ENCODE measurements at regions not wholly inside any gene's neighbourhood (a gene's known extent, or its start where the extent isn't known, plus 50 kb on each side); places are given as distances from the start of the nearest gene placed in this dataset.
A peak's percentile ranks its signal among the peaks of the same experiment; 100 is the strongest.

DNA sequence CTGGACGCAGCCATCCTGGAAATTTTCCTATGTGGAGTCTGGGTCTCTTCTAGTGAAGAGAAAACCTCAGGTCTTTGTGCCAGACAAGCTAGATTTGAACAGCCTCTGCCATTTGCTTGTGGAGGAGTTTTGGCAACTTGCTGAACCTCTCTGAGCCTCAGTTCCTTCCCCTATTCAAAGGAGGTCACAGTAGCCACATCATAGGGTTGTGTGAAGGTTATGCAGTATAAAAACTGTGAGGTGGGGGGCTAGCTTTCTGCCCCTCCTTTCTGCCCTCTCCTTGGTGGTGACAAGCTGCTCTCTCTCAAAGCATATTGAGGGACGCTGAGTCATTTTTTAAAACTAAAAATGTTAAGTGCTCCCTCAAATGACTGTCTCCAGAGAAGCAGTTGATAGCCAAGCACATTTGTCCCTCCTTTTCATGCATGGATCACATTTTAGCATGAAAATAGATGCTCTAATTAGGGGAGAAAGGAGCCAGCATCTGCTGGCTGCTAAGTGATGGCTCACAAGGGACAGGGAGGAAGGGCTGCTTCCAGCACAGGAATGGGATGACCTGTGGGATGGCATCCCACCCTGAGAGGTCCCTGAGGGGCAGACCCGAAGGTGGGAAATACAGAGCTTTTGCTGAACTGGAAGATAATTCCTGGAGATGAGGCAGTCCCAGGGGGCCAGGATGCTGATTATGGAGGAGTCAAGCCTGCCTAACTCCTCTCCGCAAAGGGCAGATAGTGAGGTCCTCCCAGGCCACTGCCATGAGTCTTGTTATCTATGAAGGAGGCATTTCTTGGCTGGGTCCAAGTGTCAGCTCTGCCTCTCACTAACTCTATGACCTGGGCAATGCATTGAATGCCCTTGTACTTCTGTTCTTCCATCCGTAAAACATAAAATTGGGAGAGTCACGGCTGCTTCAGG, 218.8 kb downstream of the RAB11FIP4 start:
- peak; percentile 7 for DNase-seq

DNA sequence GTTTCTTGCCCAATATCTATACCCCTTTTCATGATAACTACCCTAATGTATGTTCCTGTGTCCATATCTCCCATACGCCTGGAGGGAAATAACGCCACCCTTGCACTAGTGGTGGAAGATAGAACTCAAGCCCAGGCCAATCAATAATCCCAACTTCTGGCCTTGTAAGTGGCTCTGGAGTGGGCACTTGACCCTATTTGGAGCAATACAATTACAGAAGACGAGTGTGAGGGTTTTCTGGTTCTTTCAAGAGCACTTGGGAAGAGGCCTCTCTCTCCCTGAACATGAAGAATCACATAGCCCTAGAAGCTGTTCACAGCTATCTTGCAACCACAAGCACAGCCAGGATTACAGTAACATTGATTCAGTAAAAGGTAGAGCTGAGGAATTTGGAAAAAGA, 217.9 kb downstream of the RAB11FIP4 start:
- DNase-seq, result peak; percentile 3

DNA sequence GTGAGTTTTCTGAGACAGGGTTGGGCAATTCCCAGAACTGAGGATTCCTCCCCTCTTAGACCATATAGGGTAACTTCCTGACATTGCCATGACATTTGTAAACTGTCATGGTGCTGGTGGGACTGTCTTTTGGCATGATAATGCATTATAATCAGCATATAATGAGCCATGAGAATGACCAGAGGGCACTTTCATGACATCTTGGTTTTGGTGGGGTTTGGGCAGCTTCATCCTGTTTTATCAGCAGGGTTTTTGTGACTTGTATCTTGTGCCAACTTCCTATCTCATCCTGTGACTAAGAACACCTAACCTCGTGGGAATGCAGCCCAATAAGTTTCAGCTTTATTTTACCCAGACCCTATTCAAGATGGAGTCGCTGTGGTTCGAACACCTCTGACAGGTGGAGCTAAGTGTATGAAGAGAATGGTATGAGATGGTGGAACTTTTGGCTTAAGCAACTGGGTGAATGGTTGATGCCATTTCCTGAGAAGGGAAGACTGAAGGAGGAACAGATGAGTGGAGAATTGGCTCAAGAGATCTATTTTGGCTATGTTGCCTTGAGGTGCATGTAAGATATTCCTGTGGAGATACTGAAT, 217.3 kb downstream of the RAB11FIP4 start:
- no peak for DNase-seq

DNA sequence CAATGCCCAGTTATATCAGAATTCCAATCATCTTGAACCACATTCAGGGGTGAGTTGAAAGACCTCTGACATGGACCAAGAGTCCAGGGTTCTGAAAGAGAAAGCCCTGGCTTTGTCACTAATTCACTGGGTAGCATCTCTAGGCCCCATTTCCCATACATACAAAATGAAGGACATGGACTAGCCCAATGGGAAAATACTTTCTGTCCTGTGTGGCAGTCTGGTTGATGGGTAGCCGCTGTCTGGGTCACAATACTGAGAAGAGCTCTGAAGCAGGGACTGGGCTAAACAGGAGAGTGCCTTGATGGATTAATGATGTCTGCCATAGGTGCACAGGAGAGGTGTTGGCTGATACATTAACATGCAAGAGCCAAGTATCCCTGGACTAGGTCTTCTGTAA, 214.3 kb downstream of the RAB11FIP4 start:
- no peak for DNase-seq

DNA sequence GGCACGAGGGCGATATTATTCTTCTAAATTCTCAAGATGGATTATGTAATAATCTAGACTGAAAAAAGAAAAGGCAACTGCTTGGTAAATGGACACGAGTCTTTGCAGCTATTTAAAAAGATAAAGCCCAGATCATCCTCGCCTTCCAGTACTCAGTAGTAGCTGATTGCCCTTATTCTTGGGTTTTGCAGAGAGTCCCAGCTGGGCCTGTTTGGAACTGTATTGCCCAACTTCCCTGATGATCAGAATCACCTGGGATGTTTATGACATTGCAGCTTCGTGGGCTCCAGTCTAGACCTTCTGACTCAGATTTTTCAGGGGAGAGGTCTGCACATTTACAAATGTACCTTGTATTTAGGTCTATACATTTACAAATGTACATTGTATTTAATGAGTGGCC, 213.5 kb downstream of the RAB11FIP4 start:
- DNase-seq, result no peak

DNA sequence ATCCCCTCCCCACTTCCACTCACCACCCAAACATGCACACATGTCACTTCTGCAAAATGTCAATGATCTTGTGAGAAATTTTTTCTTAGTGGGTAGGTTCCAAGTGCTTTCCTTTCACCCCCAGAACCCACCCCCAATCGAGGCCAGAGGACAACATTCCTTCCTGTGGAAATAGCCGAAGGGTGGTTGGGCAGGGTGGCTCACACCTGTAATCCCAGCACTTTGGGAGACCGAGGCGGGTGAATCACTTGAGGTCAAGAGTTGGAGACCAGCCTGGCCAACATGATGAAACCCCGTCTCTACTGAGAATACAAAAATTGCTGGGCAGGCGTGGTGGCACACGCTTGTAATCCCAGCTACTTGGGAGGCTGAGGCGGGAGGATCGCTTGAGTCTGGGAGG, 208.7 kb downstream of the RAB11FIP4 start:
- DNase-seq, result peak; percentile 6

DNA sequence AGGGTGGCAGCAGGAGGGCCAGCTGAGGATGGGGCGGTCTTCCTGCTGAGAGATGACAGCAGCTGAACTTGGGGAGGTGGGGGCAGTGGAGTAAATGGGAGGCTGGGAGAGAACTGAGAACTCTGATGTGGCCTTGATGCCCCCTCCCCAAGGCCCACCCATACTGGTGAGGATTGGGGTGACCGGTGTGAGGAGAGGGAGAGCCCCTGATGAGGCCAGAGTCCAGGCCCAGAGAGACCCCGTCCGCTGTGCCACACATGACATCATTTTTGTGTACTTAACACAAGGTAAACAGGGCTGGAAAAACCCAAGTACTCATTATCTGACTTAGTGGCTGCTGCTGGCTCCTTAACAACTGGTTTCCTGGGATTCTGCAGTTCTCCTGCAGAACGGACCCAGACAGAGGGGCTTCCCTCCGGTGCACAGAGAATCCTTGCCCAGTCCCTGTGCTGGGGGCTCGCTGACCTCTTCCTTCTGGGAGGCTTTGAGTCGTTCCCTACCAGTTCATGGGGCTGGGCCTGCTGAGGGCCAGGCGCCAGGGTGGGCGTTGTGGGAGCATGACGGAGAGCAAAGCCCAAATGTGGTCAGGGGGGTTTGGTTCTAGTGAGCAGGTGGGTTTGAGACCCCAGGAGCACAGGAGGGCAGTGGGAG, 207.6 kb downstream of the RAB11FIP4 start:
- no peak for DNase-seq

DNA sequence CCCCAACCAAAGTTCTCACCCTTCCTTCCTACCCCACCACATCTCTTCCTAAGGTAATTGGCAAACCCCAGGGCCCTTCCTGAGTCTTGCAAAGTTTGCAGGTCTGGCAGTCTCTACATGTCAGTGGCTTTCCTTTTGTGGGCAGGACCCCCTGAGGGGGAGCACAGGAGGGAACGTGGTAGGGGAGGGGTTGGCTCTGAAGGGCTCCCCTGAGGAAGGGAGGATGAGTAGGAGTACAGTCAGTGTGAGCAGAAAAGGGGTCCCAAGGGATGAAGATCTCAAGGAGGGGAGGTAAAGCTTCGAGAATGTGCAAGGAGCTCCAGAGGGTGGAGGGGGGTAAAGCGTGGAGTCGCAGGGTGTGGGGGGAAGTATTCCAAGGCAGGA, 206.9 kb downstream of the RAB11FIP4 start:
- DNase-seq, result peak; percentile 30

DNA sequence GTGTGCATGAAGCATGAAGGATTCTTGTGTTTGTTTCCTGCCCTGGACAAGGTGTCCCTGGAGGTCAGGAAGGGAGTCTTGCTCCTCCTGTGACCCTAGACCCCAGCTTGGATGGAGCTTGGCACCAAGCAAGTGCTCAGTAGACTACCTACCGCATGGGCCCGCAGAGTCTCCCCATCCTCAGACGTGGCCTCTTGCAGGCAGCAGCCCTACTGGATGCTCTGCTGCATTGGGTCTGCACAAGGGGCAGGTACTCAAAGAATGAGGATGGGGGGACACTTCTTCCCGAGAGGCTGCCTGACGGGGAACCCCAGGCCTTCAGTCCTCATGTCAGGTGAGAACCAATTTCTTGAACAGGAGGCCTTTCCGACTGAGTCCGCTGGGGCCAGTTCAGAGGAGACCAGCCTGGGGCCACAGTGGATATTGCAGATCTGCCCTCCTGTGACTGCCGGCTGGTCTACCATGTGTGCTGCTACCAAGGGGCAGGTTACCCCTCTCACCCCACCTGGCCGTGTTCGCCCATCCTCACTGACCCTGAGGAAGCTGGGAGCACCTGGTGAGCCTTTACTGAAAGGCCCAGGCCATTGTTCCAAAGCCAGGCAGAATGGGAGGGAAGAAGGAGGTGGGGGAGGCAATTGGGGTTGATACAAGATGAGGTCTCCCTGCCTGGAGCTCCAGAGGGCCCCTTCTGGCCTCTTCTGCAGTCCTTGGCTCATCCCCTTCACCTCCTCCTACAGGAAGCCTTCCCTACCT, 206.3 kb downstream of the RAB11FIP4 start:
- DNase-seq, result peak; percentile 41

DNA sequence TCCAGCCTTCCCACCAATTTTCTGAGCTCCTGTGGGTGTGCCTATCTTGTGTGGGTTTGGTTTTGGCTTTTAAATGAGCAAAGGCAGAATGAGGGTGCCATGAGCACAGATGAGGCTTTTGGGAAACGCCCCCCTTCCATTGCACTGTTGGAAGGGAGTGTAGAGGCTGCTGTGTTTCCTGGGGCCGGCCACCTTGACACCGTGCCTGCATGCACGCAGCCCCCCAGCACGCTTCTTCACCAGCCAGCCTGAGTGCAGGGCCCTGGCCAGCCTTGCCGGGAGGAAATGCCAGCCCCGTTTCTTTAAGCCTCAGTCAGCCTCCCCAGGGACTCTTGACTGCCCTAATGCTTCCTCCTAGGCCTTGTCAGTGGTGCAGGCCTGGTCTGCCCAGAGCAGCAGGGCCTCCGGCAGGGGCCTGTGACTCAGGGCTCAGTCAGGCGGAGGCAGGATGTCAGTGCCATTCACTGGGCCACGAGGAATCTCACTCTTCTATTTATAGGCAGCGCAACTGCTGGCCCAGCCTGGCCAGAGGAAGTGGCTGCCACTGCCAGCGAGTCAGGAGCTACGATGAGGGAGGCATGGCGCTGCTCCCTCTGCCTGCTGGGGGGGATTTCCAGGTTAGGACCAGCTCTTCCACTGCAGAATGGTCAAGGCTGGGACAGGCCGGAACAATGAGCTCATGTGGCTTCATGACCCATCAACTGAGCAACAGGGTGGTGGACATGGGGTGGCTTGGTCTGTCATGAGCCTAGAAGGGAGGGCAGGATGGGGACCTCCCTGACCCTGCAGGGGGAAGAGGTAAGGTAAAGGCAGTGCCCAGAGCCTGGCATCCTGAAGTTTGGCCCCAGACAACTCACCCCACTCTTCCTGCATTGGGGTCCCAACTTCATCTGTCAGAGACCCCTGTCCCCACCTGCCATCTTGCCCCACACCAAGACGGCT, 205.2 kb downstream of the RAB11FIP4 start:
- no peak for DNase-seq

DNA sequence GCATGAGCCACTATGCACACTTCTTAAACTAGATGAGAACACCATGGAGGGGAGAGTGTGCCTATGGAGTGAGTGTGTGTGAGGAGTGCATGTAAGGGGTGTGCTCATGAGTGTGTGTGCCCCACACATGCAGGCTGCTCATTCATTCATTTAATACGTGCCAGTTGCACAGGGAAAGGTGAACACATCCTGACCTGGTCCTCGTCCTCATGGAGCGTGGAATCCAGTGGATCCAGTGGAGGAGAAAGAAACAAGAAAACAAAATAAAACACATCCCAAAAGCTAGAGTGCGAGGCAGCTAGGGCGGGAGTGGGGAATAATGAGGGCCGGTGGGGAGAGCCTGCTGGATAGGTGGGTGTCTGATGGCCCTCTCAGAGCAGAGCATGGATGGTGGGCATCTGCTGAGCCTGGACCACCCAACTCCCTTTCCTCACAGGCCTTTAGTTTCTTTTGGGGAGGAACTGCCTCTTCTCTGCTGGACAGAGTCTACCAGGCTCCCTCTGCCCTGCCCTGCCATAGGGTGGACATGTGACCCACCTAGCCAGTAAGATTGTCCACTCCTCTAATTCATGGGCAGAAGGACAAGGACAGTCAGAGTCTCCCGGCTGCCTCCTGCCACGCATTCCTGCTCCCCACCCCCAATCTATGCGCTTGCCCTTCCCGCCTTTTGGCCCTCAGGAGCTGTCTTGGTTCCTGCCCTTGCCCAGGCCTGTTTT, 204.3 kb downstream of the RAB11FIP4 start:
- no peak for DNase-seq

DNA sequence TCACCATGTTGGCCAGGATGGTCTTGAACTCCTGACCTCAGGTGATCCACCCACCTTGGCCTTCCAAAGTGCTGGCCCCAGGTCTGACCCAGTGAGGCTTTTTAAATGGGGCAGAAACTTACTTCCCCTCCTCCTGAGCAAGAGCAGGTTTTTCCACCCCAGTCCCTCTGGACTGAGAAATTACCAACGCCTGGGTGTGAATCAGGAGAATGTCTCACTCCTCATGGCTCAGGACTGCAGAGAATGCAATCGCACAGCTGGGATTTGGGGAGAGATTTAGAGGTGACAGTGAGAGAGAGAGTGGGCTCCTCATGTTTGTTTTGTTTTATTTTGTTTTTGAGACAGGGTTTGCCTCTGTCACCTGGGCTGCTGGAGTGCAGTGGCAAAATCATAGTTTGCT, 203.6 kb downstream of the RAB11FIP4 start:
- no peak for DNase-seq

DNA sequence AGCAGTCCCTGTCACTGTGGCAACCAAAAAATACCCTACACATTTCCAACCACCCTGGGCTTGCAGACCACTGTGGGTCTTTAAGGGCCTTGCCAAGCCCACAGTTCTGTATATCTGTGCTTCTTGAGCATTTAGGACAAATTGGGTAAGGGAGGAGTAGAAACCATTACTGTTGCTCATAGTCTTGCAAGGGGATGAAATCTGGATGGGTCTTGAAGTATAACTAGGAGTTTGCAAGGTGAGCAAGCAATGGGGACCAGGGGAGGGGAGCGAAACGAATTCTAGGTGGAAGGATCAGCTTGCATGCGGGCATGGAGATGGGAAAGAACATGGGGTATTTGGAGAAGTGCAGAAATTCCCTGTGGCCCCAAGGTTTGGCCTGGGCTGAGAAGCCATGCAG, 202.9 kb downstream of the RAB11FIP4 start:
- DNase-seq, result no peak

DNA sequence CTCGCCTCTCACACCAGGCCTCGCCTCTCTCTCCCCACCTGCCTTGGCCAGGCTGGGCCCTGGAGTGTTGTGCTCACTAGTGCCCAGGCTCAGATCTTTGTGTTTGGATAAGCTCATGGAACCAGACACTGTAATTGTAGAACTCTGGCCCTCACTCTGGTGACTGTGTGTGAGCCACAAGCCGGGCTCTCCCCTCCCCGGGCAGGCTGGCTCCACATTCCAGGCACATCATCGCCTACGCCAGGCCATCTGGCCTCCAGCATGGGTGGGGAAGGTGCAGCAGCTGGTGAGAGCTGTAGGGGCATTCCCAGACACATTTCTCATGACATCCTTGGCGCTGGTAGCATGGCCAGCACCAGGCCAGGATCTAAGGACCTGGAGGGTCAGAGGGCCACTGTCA, 202.3 kb downstream of the RAB11FIP4 start:
- DNase-seq, result no peak

DNA sequence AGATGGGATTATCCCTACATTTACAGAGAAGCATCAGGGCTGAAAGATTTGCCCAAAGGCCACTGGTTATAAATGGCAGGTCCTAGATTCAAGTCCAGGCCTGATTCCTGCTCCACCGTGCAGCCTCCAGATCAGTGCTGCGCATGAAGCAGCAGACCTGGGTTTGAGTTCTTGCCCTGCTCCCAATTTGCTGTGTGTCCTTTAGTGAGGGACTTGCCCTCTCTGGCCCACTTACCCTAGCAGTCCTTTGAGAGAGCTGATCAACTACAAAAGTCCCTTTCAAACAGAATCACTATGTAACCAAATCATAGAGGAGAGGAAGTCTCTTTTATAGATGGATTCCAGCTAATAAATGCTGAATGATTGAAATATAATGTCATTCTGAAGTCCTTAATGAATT, 200.4 kb downstream of the RAB11FIP4 start:
- no peak for DNase-seq

DNA sequence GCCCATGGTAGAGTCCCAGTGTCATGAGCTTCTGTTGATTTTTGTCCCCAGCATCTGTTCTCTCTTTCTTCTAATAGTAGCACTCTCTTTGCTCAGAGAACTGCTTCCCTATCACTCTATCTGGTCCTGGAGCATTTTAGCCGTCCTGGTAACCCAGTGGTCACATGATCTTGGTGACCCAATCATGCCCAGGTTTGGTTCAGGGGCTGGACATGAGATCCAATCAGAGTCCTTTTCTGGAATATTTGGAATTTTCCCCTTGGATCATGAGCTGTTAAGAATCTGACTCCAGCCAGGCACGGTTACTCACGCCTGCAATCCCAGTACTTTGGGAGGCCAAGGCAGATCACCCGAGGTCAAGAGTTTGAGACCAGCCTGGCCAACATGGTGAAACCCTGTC, 197.0 kb downstream of the RAB11FIP4 start:
- no peak for DNase-seq

DNA sequence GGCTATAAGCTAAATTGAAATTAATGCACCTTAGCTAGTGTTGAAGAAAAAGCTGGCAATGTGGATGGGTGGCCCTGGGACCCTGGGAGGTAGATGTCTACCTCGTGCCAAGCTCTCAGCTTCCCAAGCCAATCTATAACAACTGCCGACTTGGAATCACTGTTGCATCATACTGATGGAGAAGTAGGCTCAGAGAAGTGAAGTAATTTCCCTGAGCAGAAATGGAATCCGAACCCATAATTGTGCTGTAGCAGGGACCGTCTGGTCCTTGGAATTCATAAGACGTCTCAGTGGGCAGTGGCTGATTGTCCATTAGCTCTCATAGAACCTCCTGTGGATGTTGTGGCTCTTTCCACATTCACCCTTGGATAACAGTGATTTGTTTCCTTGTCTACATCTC, 196.6 kb downstream of the RAB11FIP4 start:
- DNase-seq, result no peak
